NT2/D1 (cell line): ENCODE measurements at regions not wholly inside any gene's neighbourhood (a gene's known extent, or its start where the extent isn't known, plus 50 kb on each side); places are given as distances from the start of the nearest gene placed in this dataset.

ENCODE experiments used
- DNase-seq: peaks from one replicate; pipeline ENCODE4 v3.0.0-alpha.2; 2011; ENCODE audit warnings: low read depth, low spot score
- H3K27me3 ChIP-seq: 2 replicates; pipeline ENCODE4 v1.6.0; 2011; ENCODE audit warnings: mild to moderate bottlenecking; ENCODE audit not compliant: insufficient read length, insufficient read depth
- H3K36me3 ChIP-seq: 2 replicates; pipeline ENCODE4 v1.6.1; 2011; ENCODE audit warnings: mild to moderate bottlenecking, low read length, mixed read lengths; ENCODE audit not compliant: insufficient read depth, insufficient read length
- H3K4me1 ChIP-seq: 2 replicates; pipeline ENCODE4 v1.5.1; 2011; ENCODE audit not compliant: insufficient read depth, insufficient read length
- H3K4me3 ChIP-seq: 2 replicates; pipeline ENCODE4 v1.5.1; 2011; ENCODE audit warnings: low read depth; ENCODE audit not compliant: insufficient read length
- H3K9ac ChIP-seq: 2 replicates; pipeline ENCODE4 v1.6.0; 2011; ENCODE audit warnings: low read depth; ENCODE audit not compliant: insufficient read length
- H3K9me3 ChIP-seq: 2 replicates; pipeline ENCODE4 v1.5.1; 2011; ENCODE audit warnings: mild to moderate bottlenecking, low read length; ENCODE audit not compliant: insufficient read depth
- SUZ12 ChIP-seq: IDR thresholded peaks from 2 replicates; pipeline ENCODE4 v1.6.1; 2011; ENCODE audit not compliant: insufficient read length, insufficient read depth; ENCODE audit errors: extremely low read depth
- YY1 ChIP-seq: IDR thresholded peaks from 2 replicates; pipeline ENCODE4 v1.6.1; 2011; ENCODE audit not compliant: insufficient read length, insufficient read depth
- ZNF274 ChIP-seq: IDR thresholded peaks from 2 replicates; pipeline ENCODE4 v1.6.1; 2011; ENCODE audit warnings: mild to moderate bottlenecking, low read depth, low read length

GRCh38 chr15:68871507-68871906, 50.8 kb upstream of the ANP32A start:
- H3K4me1 ChIP-seq = peaks cover 8% of the 10 kb centered on the region
- no peak overlapping the region for H3K4me3 ChIP-seq
- H3K9ac ChIP-seq = no peak overlapping the region
- peaks cover 10% of the 10 kb centered on the region for H3K27me3 ChIP-seq
- TF ChIP-seq YY1 = no peak
- TF ChIP-seq ZNF274 = no peak
- TF ChIP-seq SUZ12 = no peak
- no peaks in the 10 kb centered on the region for H3K36me3 ChIP-seq
- no peaks in the 10 kb centered on the region for H3K9me3 ChIP-seq
- DNase-seq = no peak

- peaks cover 14% of the 10 kb centered on the region for H3K27me3 ChIP-seq
- DNase-seq = no peak
- H3K9ac ChIP-seq = peak overlapping the region; percentile 51
- H3K4me3 ChIP-seq = no peak overlapping the region
- no peak for TF ChIP-seq ZNF274
- TF ChIP-seq YY1 = no peak
- TF ChIP-seq SUZ12 = no peak
- H3K36me3 ChIP-seq = no peaks in the 10 kb centered on the region
- peaks cover 8% of the 10 kb centered on the region for H3K4me1 ChIP-seq
- no peaks in the 10 kb centered on the region for H3K9me3 ChIP-seq
These were observed 54.1 kb upstream of the ANP32A start for GRCh38 chr15:68874788-68875187.

- Histone ChIP-seq H3K9ac (peak overlapping the region; percentile 51), H3K36me3 (no peaks in the 10 kb centered on the region), H3K4me1 (peaks cover 8% of the 10 kb centered on the region), H3K9me3 (no peaks in the 10 kb centered on the region), H3K4me3 (peak overlapping the region; percentile 39), H3K27me3 (peaks cover 14% of the 10 kb centered on the region)
- DNase-seq = peak; percentile 93
- no peak for TF ChIP-seq YY1
- no peak for TF ChIP-seq ZNF274
- no peak for TF ChIP-seq SUZ12
These were observed 54.8 kb upstream of the SPESP1 start for GRCh38 chr15:68875377-68876116.

GRCh38 chr15:68877626-68878025, 52.7 kb upstream of the SPESP1 start:
- no peaks in the 10 kb centered on the region for H3K36me3 ChIP-seq
- H3K9ac ChIP-seq = no peak overlapping the region
- peaks cover 14% of the 10 kb centered on the region for H3K27me3 ChIP-seq
- peaks cover 8% of the 10 kb centered on the region for H3K4me1 ChIP-seq
- no peak for DNase-seq
- TF ChIP-seq YY1 (no peak), ZNF274 (no peak), SUZ12 (no peak)
- no peak overlapping the region for H3K4me3 ChIP-seq
- H3K9me3 ChIP-seq = no peaks in the 10 kb centered on the region

- Histone ChIP-seq H3K36me3 (no peaks in the 10 kb centered on the region), H3K4me3 (no peak overlapping the region), H3K9ac (no peak overlapping the region), H3K27me3 (peaks cover 6% of the 10 kb centered on the region), H3K9me3 (no peaks in the 10 kb centered on the region), H3K4me1 (no peaks in the 10 kb centered on the region)
- DNase-seq = no peak
- TF ChIP-seq SUZ12 = no peak
- no peak for TF ChIP-seq YY1
- TF ChIP-seq ZNF274 = no peak
These were observed 49.9 kb upstream of the SPESP1 start for GRCh38 chr15:68880382-68880781.
